ENCODE measurements at regions not wholly inside any gene's neighbourhood (a gene's known extent, or its start where the extent isn't known, plus 50 kb on each side); places are given as distances from the start of the nearest gene placed in this dataset.
A peak's percentile ranks its signal among the peaks of the same experiment; 100 is the strongest.

DNA sequence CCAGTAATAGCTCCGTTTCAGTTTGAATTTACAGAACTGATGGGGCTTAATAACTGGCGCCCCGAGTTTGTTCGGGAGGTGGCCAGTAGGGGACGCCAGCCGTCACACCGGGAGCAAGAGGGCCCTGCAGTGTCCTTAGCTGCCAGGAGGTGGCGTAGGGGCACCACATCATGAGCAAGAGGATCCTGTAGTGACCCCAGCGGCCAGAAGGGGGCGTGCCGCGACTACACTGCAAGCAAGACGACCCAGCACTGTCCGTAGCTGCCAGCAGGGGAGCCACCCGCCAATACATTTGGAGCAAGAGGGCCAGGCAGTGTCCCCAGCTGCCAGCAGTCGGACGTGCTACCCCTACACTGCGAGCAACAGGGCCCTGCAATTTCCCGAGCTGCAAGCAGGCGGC is 663.7 kb upstream of the B3GAT1 start:
- H3K27ac Mint-ChIP-seq = no peak overlapping the region
- peaks cover 7% of the 10 kb centered on the region for H3K27me3 Mint-ChIP-seq (ENCODE audit: low read depth)
- no peak overlapping the region for H3K4me3 Mint-ChIP-seq
- peak; percentile 57 to 64 for ATAC-seq (replicated peaks in 1 of 2)
- H3K4me1 Mint-ChIP-seq (ENCODE audit: low read depth) = no peaks in the 10 kb centered on the region
- no peaks in the 10 kb centered on the region for H3K36me3 Mint-ChIP-seq (ENCODE audit: insufficient read depth in 2 of 2)
- H3K9me3 Mint-ChIP-seq = no peaks in the 10 kb centered on the region
- peak; percentile 75 to 76 for DNase-seq

DNA sequence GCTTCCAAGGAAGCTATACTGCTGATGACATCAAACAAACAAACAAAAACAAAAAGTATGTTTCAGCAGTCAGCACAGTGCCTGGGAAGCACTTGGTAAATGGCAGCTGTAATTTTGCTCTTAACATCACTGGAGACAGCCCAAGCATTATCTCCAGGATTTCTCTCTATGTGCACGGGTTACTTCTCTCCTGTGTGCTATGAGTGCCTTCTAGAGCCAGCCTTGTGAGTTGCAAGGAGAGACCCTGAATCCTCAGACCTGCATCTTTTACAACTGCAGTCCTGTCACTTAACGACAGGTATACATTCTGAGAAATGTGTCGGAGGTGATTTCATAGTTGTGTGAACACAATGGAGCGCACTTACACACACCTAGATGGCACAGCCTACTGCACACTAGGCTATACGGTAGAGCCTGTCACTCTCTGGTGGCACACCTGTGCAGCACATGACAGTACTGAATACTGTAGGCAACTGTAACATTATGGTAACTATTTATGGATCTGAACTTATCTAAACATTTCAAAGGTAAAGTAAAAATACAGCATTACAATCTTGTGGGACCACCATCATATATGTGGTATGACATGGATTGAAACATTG is 662.5 kb upstream of the B3GAT1 start:
- ATAC-seq (replicated peaks in 1 of 2) (no peak), DNase-seq (no peak)
- Mint-ChIP-seq H3K4me1 (ENCODE audit: low read depth) (no peaks in the 10 kb centered on the region), H3K27ac (no peak overlapping the region), H3K27me3 (ENCODE audit: low read depth) (peaks cover 9% of the 10 kb centered on the region), H3K36me3 (ENCODE audit: insufficient read depth in 2 of 2) (no peaks in the 10 kb centered on the region), H3K9me3 (no peaks in the 10 kb centered on the region), H3K4me3 (no peak overlapping the region)

DNA sequence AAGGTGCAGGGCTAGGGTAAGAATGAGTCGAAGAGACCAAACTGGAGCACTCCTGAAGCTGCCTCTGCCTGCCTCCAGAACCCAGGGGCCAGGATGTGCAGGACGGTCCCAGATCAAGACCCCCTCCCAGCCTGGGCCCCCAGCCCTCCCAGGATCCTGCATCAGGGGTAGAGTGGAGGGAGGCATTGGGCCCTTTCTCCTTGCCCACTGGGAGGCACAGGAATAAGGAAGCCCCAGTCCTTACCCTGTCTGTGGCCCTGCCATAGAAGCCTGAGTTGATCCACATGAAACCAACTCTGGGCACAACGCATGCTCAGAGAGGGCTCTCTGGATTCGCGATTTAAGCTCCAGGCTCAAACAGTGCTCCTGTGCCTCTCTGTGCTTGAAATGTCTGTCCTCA is 661.8 kb upstream of the B3GAT1 start:
- ATAC-seq (replicated peaks in 1 of 2) = no peak
- H3K27ac Mint-ChIP-seq = no peak overlapping the region
- H3K27me3 Mint-ChIP-seq (ENCODE audit: low read depth) = peaks cover 9% of the 10 kb centered on the region
- no peak overlapping the region for H3K4me3 Mint-ChIP-seq
- H3K4me1 Mint-ChIP-seq (ENCODE audit: low read depth) = no peaks in the 10 kb centered on the region
- no peaks in the 10 kb centered on the region for H3K36me3 Mint-ChIP-seq (ENCODE audit: insufficient read depth in 2 of 2)
- H3K9me3 Mint-ChIP-seq = no peaks in the 10 kb centered on the region
- DNase-seq = no peak

DNA sequence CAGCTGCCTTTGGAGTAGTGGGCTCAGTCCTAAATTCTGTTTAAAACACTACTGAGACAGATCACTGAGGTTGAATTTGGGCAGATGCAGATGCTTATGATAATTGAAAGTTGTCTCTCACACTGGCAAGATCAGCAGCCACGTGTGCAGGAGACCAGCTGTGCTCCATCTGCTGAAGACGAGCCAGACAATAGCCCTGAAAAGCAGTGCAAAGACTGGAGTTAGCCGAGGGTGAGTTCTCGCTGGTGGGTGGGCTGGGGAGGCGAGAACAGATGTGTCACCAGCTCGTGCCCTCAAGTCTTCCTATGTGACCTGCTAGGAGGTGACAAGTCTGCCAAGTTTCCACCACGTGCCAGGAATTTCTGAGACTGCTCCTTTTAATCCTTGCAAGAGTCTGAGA is 661.3 kb upstream of the B3GAT1 start:
- Mint-ChIP-seq H3K27ac (no peak overlapping the region), H3K36me3 (ENCODE audit: insufficient read depth in 2 of 2) (no peaks in the 10 kb centered on the region), H3K27me3 (ENCODE audit: low read depth) (peaks cover 9% of the 10 kb centered on the region), H3K9me3 (no peaks in the 10 kb centered on the region), H3K4me3 (no peak overlapping the region), H3K4me1 (ENCODE audit: low read depth) (no peaks in the 10 kb centered on the region)
- ATAC-seq (replicated peaks in 1 of 2) (no peak), DNase-seq (no peak)

DNA sequence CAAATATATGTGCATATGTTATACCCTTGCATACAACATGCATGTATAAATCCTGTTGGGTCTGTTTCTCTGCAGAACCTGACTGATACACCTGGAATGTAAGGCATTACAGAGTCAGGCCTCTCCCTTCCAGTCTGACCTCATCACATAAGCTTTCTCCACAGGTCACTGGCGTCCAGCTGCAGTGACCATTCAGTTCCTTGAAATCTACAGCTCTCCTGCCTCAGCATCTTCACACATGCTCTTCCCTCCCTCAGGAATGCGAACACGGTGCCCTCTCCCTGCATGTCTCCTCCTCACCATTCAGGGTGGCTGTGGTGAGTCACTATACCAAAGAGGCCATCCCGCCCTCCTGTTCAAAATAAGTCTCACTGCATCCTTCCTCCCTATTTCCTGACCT is 657.8 kb upstream of the B3GAT1 start:
- H3K27me3 Mint-ChIP-seq (ENCODE audit: low read depth) = peaks cover 18% of the 10 kb centered on the region
- no peak overlapping the region for H3K27ac Mint-ChIP-seq
- ATAC-seq (replicated peaks in 1 of 2) = no peak
- DNase-seq = no peak
- H3K4me1 Mint-ChIP-seq (ENCODE audit: low read depth) = no peaks in the 10 kb centered on the region
- H3K4me3 Mint-ChIP-seq = no peak overlapping the region
- no peaks in the 10 kb centered on the region for H3K9me3 Mint-ChIP-seq
- no peaks in the 10 kb centered on the region for H3K36me3 Mint-ChIP-seq (ENCODE audit: insufficient read depth in 2 of 2)

DNA sequence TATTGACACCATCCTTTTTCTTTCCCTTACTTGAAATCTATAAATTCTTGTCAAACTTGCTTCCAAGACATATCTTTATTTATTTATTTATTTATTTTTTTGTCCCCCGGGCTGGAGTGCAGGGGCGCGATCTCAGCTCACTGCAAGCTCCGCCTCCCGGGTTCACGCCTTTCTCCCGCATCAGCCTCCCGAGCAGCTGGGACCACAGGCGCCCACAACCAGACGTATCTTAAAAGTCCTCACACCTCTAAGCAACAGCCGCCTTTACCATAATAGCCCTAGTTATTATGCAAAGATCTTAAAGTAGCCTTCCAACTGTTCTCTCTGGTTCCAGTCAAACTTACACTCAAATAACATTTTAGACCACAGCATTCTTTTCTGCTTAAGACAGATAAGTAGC is 657.0 kb upstream of the B3GAT1 start:
- Mint-ChIP-seq H3K4me3 (no peak overlapping the region), H3K9me3 (peaks cover 1 to 2% of the 10 kb centered on the region in 2 donors), H3K27ac (no peak overlapping the region), H3K36me3 (ENCODE audit: insufficient read depth in 2 of 2) (no peaks in the 10 kb centered on the region), H3K4me1 (ENCODE audit: low read depth) (no peaks in the 10 kb centered on the region), H3K27me3 (ENCODE audit: low read depth) (peaks cover 18% of the 10 kb centered on the region)
- ATAC-seq (replicated peaks in 1 of 2) (no peak), DNase-seq (no peak)

DNA sequence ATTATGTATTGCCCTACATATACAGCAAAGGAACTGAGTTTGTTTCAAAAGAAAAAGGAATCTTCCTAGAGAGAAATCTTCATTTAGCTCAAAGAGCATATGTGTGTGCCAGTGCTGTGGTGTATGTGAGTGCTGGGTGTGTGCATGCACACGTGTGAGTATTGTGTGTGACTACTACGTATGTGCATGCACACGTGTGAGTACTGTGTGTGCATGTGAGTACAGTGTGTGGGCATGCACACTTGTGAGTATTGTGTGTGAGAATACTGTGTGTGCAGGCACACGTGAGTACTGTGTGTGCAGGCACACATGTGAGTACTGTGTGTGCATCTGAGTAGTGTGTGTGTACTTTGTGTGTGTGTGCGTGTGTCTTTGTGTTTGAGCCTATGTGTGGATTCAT is 651.0 kb upstream of the B3GAT1 start:
- Mint-ChIP-seq H3K9me3 (peaks cover 9 to 17% of the 10 kb centered on the region in 2 donors), H3K4me3 (no peak overlapping the region), H3K27ac (no peak overlapping the region), H3K4me1 (ENCODE audit: low read depth) (no peaks in the 10 kb centered on the region), H3K27me3 (ENCODE audit: low read depth) (peaks cover 23% of the 10 kb centered on the region), H3K36me3 (ENCODE audit: insufficient read depth in 2 of 2) (peaks cover 4 to 6% of the 10 kb centered on the region in 2 donors)
- no peak for ATAC-seq (replicated peaks in 1 of 2)
- no peak for DNase-seq

DNA sequence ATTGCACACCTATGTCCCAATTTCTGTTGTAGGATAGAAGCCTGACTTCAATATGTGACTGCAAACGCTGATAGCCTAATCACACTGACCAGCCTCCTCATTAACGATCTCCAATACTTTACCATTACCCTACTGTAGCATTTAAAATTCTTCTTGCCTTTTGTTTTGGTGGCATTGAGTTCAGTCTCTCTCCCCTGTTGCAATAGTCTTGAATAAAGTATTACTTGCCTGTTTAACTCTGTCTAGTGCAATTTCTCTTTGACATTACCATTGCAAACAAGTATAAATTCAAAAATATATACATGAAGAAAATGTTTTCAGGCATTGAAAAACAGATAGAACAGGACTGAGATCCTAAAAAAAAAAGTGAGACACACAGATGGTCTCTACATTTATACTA is 649.1 kb upstream of the B3GAT1 start:
- Mint-ChIP-seq H3K27ac (no peak overlapping the region), H3K4me3 (no peak overlapping the region), H3K27me3 (ENCODE audit: low read depth) (peaks cover 14% of the 10 kb centered on the region), H3K4me1 (ENCODE audit: low read depth) (no peaks in the 10 kb centered on the region), H3K36me3 (ENCODE audit: insufficient read depth in 2 of 2) (peaks cover 4 to 6% of the 10 kb centered on the region in 2 donors), H3K9me3 (peaks cover 9 to 17% of the 10 kb centered on the region in 2 donors)
- no peak for ATAC-seq (replicated peaks in 1 of 2)
- DNase-seq = no peak

DNA sequence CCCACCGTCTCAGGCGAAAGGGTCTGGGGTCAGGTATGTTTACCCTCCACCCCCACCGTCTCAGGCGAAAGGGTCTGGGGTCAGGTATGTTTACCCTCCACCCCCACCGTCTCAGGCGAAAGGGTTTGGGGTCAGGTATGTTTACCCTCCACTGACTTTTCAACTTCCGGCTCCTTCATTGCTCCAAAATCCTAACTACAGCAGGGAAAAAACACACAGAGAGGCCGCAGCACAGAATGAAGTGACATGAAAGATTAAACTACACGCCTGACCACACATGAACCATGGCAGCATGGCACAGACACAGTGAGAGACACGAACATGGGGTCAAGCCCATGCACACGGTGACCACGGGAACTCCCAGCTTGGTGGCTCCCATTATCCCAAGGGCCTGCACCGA is 634.9 kb upstream of the B3GAT1 start:
- Mint-ChIP-seq H3K36me3 (ENCODE audit: insufficient read depth in 2 of 2) (no peaks in the 10 kb centered on the region), H3K27ac (no peak overlapping the region)
- ATAC-seq (replicated peaks in 1 of 2) = no peak

DNA sequence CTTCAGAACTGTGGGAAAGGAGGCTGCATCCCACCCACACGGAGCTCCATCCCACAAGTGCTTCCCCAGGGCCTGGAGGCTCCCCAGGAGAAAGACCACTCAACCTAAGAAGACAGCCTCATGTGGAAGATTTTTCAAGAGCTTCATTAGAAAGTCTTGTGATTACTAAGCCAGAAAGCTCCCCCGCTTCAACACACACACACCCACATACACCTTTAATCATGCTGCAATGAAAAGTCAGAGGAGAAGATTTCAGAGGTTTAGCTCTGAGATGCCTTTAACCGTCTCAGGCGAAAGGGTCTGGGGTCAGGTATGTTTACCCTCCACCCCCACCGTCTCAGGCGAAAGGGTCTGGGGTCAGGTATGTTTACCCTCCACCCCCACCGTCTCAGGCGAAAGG is 634.5 kb upstream of the B3GAT1 start:
- H3K27me3 Mint-ChIP-seq (ENCODE audit: low read depth) = peaks cover 1% of the 10 kb centered on the region
- ATAC-seq (replicated peaks in 1 of 2) (no peak), DNase-seq (no peak)
- no peak overlapping the region for H3K4me3 Mint-ChIP-seq
- no peak overlapping the region for H3K27ac Mint-ChIP-seq
- H3K36me3 Mint-ChIP-seq (ENCODE audit: insufficient read depth in 2 of 2) = no peaks in the 10 kb centered on the region
- no peaks in the 10 kb centered on the region for H3K4me1 Mint-ChIP-seq (ENCODE audit: low read depth)
- H3K9me3 Mint-ChIP-seq = no peaks in the 10 kb centered on the region

More for the DNA sequence above, 634.9 kb upstream of the B3GAT1 start:
- Mint-ChIP-seq H3K9me3 (no peaks in the 10 kb centered on the region), H3K27me3 (ENCODE audit: low read depth) (peaks cover 5% of the 10 kb centered on the region), H3K4me3 (no peak overlapping the region), H3K4me1 (ENCODE audit: low read depth) (no peaks in the 10 kb centered on the region)
- DNase-seq = no peak

DNA sequence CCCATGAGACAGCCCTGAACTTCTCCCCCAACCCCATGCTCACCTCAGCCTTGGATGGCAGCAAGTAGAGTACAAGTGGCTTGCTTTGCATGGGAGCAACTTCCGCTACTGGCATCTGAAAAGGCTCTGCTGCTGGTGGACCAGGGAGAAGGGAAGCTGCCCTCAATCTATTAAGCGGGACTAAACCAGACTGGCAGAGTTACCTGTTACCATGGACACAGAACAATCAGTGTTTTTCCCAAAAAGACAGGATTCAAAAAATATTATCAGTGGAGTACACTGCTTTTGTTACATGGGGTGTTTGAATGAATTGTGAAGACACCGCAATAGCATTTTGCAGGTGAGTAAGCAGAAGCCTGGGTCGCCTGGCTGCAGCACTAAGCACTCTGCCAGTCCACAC is 631.4 kb upstream of the B3GAT1 start:
- DNase-seq (no peak), ATAC-seq (replicated peaks in 1 of 2) (no peak)
- no peak overlapping the region for H3K4me3 Mint-ChIP-seq
- no peaks in the 10 kb centered on the region for H3K4me1 Mint-ChIP-seq (ENCODE audit: low read depth)
- H3K36me3 Mint-ChIP-seq (ENCODE audit: insufficient read depth in 2 of 2) = no peaks in the 10 kb centered on the region
- no peaks in the 10 kb centered on the region for H3K27me3 Mint-ChIP-seq (ENCODE audit: low read depth)
- H3K27ac Mint-ChIP-seq = no peak overlapping the region
- H3K9me3 Mint-ChIP-seq = no peaks in the 10 kb centered on the region

DNA sequence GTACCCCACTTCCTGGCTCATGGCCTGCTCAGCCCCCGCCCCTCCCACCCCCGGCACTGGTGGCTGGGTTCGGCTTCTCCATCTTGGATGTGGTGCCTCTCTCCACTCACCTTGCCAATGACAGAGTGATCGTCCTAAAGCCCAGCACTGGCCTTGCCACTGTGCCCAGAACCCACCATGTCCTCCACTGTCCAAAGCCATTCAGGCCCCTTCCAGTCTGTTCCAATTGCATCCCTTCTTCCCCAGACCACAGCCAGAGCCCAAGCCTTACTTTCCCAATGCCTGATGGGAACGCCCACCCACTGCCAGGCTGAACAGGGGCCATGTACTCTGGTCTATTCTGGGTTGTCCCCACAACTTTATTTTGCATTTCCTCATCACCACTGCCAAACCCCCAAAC is 625.8 kb upstream of the B3GAT1 start:
- H3K9me3 Mint-ChIP-seq = peaks cover 0 to 1% of the 10 kb centered on the region in 2 donors
- peaks cover 5% of the 10 kb centered on the region for H3K27me3 Mint-ChIP-seq (ENCODE audit: low read depth)
- H3K4me1 Mint-ChIP-seq (ENCODE audit: low read depth) = no peaks in the 10 kb centered on the region
- no peak overlapping the region for H3K4me3 Mint-ChIP-seq
- ATAC-seq (replicated peaks in 1 of 2) (no peak), DNase-seq (no peak)
- H3K27ac Mint-ChIP-seq = no peak overlapping the region
- H3K36me3 Mint-ChIP-seq (ENCODE audit: insufficient read depth in 2 of 2) = no peaks in the 10 kb centered on the region

DNA sequence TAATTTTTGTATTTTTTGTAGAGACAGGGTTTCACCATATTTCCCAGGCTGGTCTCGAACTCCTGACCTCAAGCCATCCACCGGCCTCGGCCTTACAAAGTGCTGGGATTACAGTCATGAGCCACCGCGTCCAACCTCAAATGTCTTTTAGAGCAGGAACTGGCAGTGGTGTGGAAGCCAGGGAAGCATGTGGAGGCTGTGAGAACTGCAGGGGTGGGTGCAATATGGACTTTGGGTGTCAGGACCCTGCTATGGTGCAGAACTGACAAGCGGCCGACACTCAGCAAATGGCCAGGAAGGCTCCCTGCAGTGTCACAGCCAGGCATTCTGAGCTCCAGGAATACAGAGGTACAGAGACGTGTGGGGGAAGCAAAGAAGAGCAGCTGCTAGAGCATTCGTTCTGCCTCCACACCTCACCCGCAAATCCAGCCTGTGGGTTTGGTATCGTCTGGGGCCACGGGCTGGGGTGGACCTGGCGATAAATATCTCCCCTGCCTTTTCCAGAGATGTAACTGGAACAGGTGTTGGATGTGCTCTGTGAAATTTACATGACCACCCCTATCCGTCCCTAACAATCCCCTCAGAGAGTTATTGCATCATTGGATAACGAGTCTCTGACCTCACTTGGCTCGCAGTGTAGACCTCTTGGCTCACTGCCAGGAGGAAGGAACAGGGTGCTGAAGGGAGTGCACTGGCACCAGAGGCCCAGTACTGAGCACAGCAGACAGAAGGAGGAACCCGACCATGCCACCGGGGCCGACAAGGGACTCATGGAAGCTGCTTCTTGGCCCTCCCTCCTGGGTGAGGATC is 624.7 kb upstream of the B3GAT1 start:
- Mint-ChIP-seq H3K4me3 (no peak overlapping the region), H3K36me3 (ENCODE audit: insufficient read depth in 2 of 2) (no peaks in the 10 kb centered on the region), H3K27me3 (ENCODE audit: low read depth) (peaks cover 16% of the 10 kb centered on the region)

DNA sequence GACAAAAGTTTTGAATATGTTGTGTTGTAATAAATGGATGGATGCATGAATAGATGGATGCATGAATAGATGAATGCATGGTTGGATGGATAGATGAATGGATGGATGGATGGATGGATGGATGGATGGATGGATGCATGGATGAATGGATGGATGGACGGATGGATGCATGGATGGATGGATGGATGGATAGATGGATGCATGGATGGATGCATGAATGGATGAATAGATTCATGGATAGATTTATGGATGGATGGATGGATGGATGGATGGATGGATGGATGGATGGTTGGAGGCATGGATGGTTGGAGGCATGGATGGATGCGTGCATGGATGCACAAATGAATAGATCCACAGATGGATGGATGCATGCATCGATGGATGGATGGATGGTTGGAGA is 623.2 kb upstream of the B3GAT1 start:
- ATAC-seq (replicated peaks in 1 of 2) (no peak), DNase-seq (no peak)
- Mint-ChIP-seq H3K4me3 (no peak overlapping the region), H3K27me3 (ENCODE audit: low read depth) (peaks cover 20% of the 10 kb centered on the region), H3K9me3 (peaks cover 0 to 1% of the 10 kb centered on the region in 2 donors), H3K36me3 (ENCODE audit: insufficient read depth in 2 of 2) (no peaks in the 10 kb centered on the region), H3K4me1 (ENCODE audit: low read depth) (no peaks in the 10 kb centered on the region), H3K27ac (no peak overlapping the region)

More for the DNA sequence above, 624.7 kb upstream of the B3GAT1 start:
- H3K9me3 Mint-ChIP-seq = peaks cover 0 to 1% of the 10 kb centered on the region in 2 donors
- ATAC-seq (replicated peaks in 1 of 2) (no peak), DNase-seq (no peak)
- no peaks in the 10 kb centered on the region for H3K4me1 Mint-ChIP-seq (ENCODE audit: low read depth)
- H3K27ac Mint-ChIP-seq = no peak overlapping the region

Data from activated T-cell treated with anti-CD3 and anti-CD28 coated beads, Interleukin-2, amount 50 U/mL, for 72 hours (primary cell).